ENCODE measurements at regions not wholly inside any gene's neighbourhood (a gene's known extent, or its start where the extent isn't known, plus 50 kb on each side); places are given as distances from the start of the nearest gene placed in this dataset.

GRCh38 chr10:113480851-113481502 is 71.9 kb upstream of the HABP2 start:
- Histone ChIP-seq H3K4me1 (ENCODE audit: insufficient read depth) (no peaks in the 10 kb centered on the region), H3K4me2 (no peak overlapping the region), H3K27ac (ENCODE audit: low read depth) (no peak overlapping the region), H3K9me2 (ENCODE audit: insufficient read depth) (0 out of 2 replicates have a peak, but pooled peaks cover 4% of the 10 kb centered on the region), H3K79me2 (replicated peaks; ENCODE audit: insufficient read depth) (no peaks in the 10 kb centered on the region), H3K4me3 (no peak overlapping the region), H4K20me1 (replicated peaks; ENCODE audit: insufficient read depth) (no peaks in the 10 kb centered on the region), H2AFZ (no peak overlapping the region), H3K36me3 (ENCODE audit: insufficient read depth) (peaks cover 3% of the 10 kb centered on the region), H3F3A (replicated peaks; ENCODE audit: low read depth) (no peaks in the 10 kb centered on the region), H3K27me3 (ENCODE audit: insufficient read depth) (no peaks in the 10 kb centered on the region)
- Mint-ChIP-seq H3K27me3 (ENCODE audit: insufficient read depth, low read depth, poor library complexity) (peaks cover 4% of the 10 kb centered on the region), H3K4me3 (no peak overlapping the region), H3K27ac (no peak overlapping the region), H3K4me1 (peaks cover 2% of the 10 kb centered on the region; the same call in 1 of the 3 replicates), H3K36me3 (ENCODE audit: low read depth) (peaks cover 25% of the 10 kb centered on the region; the same call in 2 of the 3 replicates), H3K9me3 (peaks cover 42% of the 10 kb centered on the region)
- ATAC-seq: no peak
- no peak for DNase-seq (ENCODE audit: low spot score)
- TF ChIP-seq JUNB (IDR thresholded peaks at IDR 0.05; ENCODE audit: unreplicated experiment) (no peak), ZNF462 (CRISPR knock-in tag; IDR thresholded peaks at IDR 0.05) (no peak), ETS1 (IDR thresholded peaks at IDR 0.05) (no peak), POLR2AphosphoS5 (IDR thresholded peaks at IDR 0.05; ENCODE audit: low read depth) (no peak), STAT1 (IDR thresholded peaks at IDR 0.05; ENCODE audit: unreplicated experiment) (no peak), EZH2phosphoT487 (IDR thresholded peaks at IDR 0.05; ENCODE audit: unreplicated experiment) (no peak), EZH2 (IDR thresholded peaks at IDR 0.05; ENCODE audit: low read depth, unreplicated experiment) (no peak), CREB1 (CRISPR knock-in tag; IDR thresholded peaks at IDR 0.05; ENCODE audit: low read depth) (no peak), REST (IDR thresholded peaks at IDR 0.05; ENCODE audit: unreplicated experiment) (no peak), ZNF331 (CRISPR knock-in tag; IDR thresholded peaks at IDR 0.05; ENCODE audit: low read depth) (no peak), ZNF114 (CRISPR knock-in tag; IDR thresholded peaks at IDR 0.05) (no peak), NANOG (IDR thresholded peaks at IDR 0.05; ENCODE audit: borderline replicate concordance) (no peak), CTCF (conservative IDR thresholded peaks at IDR 0.05; ENCODE audit: low read depth in 2 of 2) (no peak)
